ENCODE measurements at regions not wholly inside any gene's neighbourhood (a gene's known extent, or its start where the extent isn't known, plus 50 kb on each side); places are given as distances from the start of the nearest gene placed in this dataset.
A peak's percentile ranks its signal among the peaks of the same experiment; 100 is the strongest.

GRCh38 chr6:2396846-2397630 lies 151.6 kb upstream of the GMDS start:
- no peaks in the 10 kb centered on the region for H3K36me3 ChIP-seq (ENCODE audit: control insufficient read depth, insufficient read depth, low read length)
- no peaks in the 10 kb centered on the region for H3K27me3 ChIP-seq (ENCODE audit: control insufficient read depth, insufficient read depth, low read length, poor library complexity, severe bottlenecking)
- no peaks in the 10 kb centered on the region for H3K4me1 ChIP-seq (ENCODE audit: control insufficient read depth, insufficient read depth, low read length)
- no peak for DNase-seq
- no peak overlapping the region for H3K4me3 ChIP-seq (ENCODE audit: low read length)
- no peaks in the 10 kb centered on the region for H3K9me3 ChIP-seq (ENCODE audit: control insufficient read depth, low read length)
- TF ChIP-seq CTCF (conservative IDR thresholded peaks at IDR 0.05) = no peak
- no peaks in the 10 kb centered on the region for H3K4me1 Mint-ChIP-seq
- no peak overlapping the region for H3K27ac Mint-ChIP-seq
- 85 to 89% methylated on average over 7 to 15 of the region's 15 CpGs for WGBS, 2 experiments (ENCODE audit: insufficient coverage in 1 of 2, insufficient read length in 1 of 2)
- peaks cover 20% of the 10 kb centered on the region for H3K9me3 Mint-ChIP-seq
- H3K27ac ChIP-seq (ENCODE audit: low read depth, low read length) = no peak overlapping the region
- H3K27me3 Mint-ChIP-seq (ENCODE audit: insufficient read depth) = no peaks in the 10 kb centered on the region
- H3K4me3 Mint-ChIP-seq = no peak overlapping the region
- H3K9ac ChIP-seq (ENCODE audit: extremely low read depth, low read length, poor library complexity, severe bottlenecking) = no peak overlapping the region
- H3K36me3 Mint-ChIP-seq (ENCODE audit: low read depth) = peaks cover 3% of the 10 kb centered on the region

DNA sequence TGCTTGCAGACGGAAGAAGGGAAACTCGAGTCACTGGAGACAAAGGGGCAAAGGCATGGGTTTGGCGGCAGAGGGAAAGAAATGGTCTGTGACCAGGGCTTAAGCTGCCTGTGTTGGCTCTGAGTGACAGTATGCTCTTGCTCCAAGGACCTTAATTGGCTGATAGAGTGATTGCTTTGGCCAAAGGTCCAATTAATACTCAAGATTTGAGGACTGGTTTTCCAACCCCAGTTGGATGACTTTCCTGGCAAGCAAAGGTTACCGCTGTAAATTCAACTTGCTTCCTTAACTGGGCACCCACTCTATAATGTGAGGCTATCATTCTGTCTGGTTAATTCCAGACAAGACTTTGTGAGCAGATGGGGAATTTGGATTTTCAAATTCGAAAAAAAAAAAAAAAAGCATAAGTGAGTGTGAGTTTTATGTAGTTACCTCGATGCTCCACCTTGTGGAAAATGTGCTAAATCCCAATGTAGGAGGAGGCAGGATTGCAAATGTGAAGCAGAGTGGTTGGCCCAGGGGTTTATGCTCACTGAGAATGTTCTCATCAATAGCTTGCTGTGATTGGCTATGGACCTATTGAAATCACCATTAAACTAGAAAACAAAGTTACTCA lies 150.7 kb upstream of the GMDS start:
- DNase-seq = no peak
- WGBS, 2 experiments (ENCODE audit: insufficient coverage in 1 of 2, insufficient read length in 1 of 2) = 78 to 80% methylated on average over 4 to 6 of the region's 6 CpGs
- peak; percentile 29 for TF ChIP-seq CTCF (conservative IDR thresholded peaks at IDR 0.05)
- Histone ChIP-seq H3K36me3 (ENCODE audit: control insufficient read depth, insufficient read depth, low read length) (no peaks in the 10 kb centered on the region), H3K27ac (ENCODE audit: low read depth, low read length) (no peak overlapping the region), H3K4me1 (ENCODE audit: control insufficient read depth, insufficient read depth, low read length) (no peaks in the 10 kb centered on the region), H3K4me3 (ENCODE audit: low read length) (no peak overlapping the region), H3K9me3 (ENCODE audit: control insufficient read depth, low read length) (no peaks in the 10 kb centered on the region), H3K27me3 (ENCODE audit: control insufficient read depth, insufficient read depth, low read length, poor library complexity, severe bottlenecking) (no peaks in the 10 kb centered on the region), H3K9ac (ENCODE audit: extremely low read depth, low read length, poor library complexity, severe bottlenecking) (no peak overlapping the region)
- Mint-ChIP-seq H3K4me1 (no peaks in the 10 kb centered on the region), H3K4me3 (no peak overlapping the region), H3K27me3 (ENCODE audit: insufficient read depth) (no peaks in the 10 kb centered on the region), H3K9me3 (peaks cover 19% of the 10 kb centered on the region), H3K36me3 (ENCODE audit: low read depth) (peaks cover 3% of the 10 kb centered on the region), H3K27ac (no peak overlapping the region)

DNA sequence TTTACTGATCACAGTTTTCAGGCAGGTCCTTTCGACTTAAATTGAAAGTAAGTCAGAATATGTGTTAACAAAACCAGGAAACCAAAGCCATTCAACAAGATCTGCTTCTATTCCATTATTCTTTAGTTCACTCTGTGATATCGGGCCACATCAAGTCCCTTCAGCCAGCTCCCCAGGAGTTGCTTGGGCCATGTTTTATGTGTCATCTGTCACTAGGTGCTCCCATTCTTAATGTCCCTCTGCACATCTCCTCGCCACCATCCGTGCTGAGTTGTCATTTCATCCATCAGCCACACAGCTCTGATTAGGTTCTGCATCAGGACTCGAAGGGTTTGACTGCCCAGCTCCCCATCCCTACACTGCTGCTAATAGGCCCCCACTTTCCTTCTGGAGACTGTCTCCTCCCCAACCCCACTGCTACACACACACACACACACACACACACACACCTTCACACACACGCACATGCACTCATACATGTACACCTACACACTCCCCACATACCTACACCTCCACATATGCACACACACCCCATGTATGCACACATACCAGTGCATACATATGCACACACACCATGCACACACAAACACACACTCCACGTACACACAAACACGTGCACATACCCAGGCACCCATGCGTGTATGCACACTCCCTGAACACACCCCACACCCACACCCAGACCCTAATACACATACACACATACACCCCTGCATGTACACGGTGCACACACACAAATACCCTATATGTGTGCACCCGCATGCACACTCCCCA lies 143.3 kb upstream of the GMDS start:
- Mint-ChIP-seq H3K4me3 (no peak overlapping the region), H3K9me3 (peaks cover 16% of the 10 kb centered on the region), H3K4me1 (no peaks in the 10 kb centered on the region), H3K27ac (no peak overlapping the region), H3K27me3 (ENCODE audit: insufficient read depth) (no peaks in the 10 kb centered on the region), H3K36me3 (ENCODE audit: low read depth) (no peaks in the 10 kb centered on the region)
- no peaks in the 10 kb centered on the region for H3K36me3 ChIP-seq (ENCODE audit: control insufficient read depth, insufficient read depth, low read length)
- H3K9me3 ChIP-seq (ENCODE audit: control insufficient read depth, low read length) = no peaks in the 10 kb centered on the region
- no peak overlapping the region for H3K4me3 ChIP-seq (ENCODE audit: low read length)
- no peak for TF ChIP-seq CTCF (conservative IDR thresholded peaks at IDR 0.05)
- no peaks in the 10 kb centered on the region for H3K27me3 ChIP-seq (ENCODE audit: control insufficient read depth, insufficient read depth, low read length, poor library complexity, severe bottlenecking)
- H3K27ac ChIP-seq (ENCODE audit: low read depth, low read length) = no peak overlapping the region
- no peak overlapping the region for H3K9ac ChIP-seq (ENCODE audit: extremely low read depth, low read length, poor library complexity, severe bottlenecking)
- WGBS, 2 experiments (ENCODE audit: insufficient coverage in 1 of 2, insufficient read length in 1 of 2) = 84 to 88% methylated on average over 10 to 11 of the region's 11 CpGs
- no peaks in the 10 kb centered on the region for H3K4me1 ChIP-seq (ENCODE audit: control insufficient read depth, insufficient read depth, low read length)
- DNase-seq = no peak

Measured in endodermal cell (in vitro differentiated cells).